GM12892 (cell line): ENCODE measurements at regions not wholly inside any gene's neighbourhood (a gene's known extent, or its start where the extent isn't known, plus 50 kb on each side); places are given as distances from the start of the nearest gene placed in this dataset.
"Not testable (repeated sequence)": the region's sequence is repeated elsewhere in the genome, so short reads cannot be mapped to it uniquely, and the experiment has no call there.

Experiments
- DNase-seq: peaks from one replicate; pipeline ENCODE4 v3.0.0; 2011; ENCODE audit not compliant: insufficient read length
- FAIRE-seq: peaks from 2 replicates; lab custom pipeline; 2011; peaks lifted over from hg19 to GRCh38; lab: Jason Lieb, UNC
- POLR2A ChIP-seq: IDR thresholded peaks from 2 replicates; pipeline ENCODE4 v1.6.1; 2011; ENCODE audit warnings: low read depth, low read length, control low read depth
- POLR2AphosphoS5 ChIP-seq: IDR thresholded peaks from 2 replicates; pipeline ENCODE4 v1.6.1; 2011; ENCODE audit warnings: low read depth, low read length, control low read depth
- TAF1 ChIP-seq: IDR thresholded peaks from 2 replicates; pipeline ENCODE4 v1.6.1; 2011; ENCODE audit warnings: low read depth, mild to moderate bottlenecking, control low read depth, low read length, borderline replicate concordance

DNA sequence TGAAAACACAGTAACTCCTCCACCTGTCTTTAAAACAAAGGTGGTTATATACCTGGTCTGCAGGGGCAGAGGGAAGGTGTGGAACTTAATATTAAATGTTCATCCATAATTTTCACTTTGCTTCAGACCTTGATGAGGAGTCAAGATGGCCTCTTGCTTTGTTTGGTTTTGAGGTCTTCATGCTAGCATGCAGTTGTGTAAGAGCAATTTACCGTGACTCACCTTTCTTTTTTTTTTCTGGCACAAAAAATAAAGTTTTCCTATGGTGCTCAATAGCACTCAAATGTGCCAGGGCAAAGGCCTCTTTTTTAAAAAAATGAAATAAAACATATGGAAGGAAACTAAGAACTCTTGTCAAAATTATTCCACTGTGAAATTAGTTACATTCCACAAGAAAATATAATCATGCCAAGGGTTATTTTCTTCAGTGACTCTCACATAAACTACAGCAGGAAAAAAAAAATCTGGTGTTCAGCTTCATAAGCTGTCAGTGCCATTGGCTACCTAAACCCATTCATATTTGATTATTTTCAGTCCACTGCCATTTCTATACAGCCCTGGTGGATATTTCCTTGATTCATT lies 128.2 kb downstream of the SLC7A11 start:
- FAIRE-seq (no peak), DNase-seq (no peak)
- TF ChIP-seq POLR2AphosphoS5 (no peak), POLR2A (no peak), TAF1 (no peak)

GRCh38 chr4:138112890-138113289 lies 129.3 kb downstream of the SLC7A11 start:
- FAIRE-seq, DNase-seq: not testable (repeated sequence)

DNA sequence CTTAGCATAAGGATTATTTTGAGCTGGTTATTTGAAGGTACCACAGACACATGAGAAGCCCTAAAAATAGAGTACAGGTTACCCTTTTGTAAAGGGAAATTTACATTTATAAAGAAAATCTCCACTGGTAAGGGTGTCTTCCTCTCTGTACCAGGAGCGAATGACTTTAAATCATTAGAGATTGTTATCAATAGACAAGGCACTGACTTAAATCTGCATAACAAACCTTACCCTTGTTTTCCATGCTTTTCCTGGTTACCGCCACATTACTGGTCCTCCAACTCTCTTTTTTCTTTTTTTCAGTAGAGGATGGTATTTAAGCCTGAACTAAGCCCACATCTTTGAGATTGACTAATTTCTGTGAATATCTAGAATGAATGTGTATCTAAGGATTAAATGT lies 129.8 kb downstream of the SLC7A11 start:
- DNase-seq, result no peak
- TF ChIP-seq POLR2AphosphoS5 (no peak), POLR2A (no peak), TAF1 (no peak)
- FAIRE-seq, result no peak

DNA sequence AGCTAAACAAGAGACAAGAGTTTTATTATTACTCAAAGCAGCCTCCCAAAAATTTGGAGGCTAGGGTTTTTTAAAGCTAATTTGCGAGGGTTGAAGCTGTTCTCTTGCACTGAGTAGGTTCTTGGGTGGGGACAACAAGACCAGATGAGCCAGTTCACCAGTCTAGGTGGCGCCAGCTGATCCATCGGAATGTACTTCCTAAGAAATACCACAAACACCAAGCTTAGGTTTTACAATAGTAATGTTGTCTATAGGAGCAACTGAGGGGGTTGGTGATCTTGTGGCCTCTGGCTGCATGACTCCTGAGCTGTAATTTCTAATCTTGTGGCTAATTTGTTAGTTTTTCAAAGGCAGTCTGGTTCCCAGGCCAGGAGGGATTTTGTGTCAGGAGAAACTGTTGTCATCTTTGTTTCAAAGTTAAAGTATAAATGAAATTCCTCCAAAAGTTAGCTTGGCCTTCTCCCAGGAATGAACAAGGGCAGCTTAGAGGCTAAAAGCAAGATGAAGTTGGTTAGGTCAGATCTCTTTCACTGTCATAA lies 130.6 kb downstream of the SLC7A11 start:
- TF ChIP-seq POLR2A (no peak), POLR2AphosphoS5 (no peak), TAF1 (no peak)
- no peak for FAIRE-seq
- DNase-seq, result no peak

GRCh38 chr4:138110815-138111214 lies 131.3 kb downstream of the SLC7A11 start:
- no peak for TF ChIP-seq POLR2AphosphoS5
- no peak for TF ChIP-seq POLR2A
- no peak for TF ChIP-seq TAF1
- no peak for DNase-seq
- FAIRE-seq, result no peak

DNA sequence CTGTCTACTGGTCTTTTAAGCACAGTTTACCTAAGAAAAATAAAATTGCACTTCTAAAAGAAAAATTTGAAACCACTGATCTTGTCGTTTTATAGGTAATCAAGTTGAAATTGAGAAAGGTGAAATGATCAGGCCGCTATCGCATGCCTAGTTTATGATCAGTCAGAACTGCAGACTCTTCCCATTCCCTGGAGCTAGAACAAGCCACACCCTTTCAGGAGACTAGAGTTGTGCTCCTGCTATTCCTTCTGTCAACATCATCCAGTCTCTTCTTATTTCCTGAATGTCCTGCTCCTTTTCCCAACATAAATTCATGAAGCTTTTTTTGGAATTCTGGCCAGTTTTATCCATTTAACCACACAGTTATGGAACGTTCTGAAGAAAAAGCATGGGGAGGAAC lies 135.1 kb downstream of the SLC7A11 start:
- no peak for FAIRE-seq
- TF ChIP-seq POLR2A (no peak), TAF1 (no peak), POLR2AphosphoS5 (no peak)

DNA sequence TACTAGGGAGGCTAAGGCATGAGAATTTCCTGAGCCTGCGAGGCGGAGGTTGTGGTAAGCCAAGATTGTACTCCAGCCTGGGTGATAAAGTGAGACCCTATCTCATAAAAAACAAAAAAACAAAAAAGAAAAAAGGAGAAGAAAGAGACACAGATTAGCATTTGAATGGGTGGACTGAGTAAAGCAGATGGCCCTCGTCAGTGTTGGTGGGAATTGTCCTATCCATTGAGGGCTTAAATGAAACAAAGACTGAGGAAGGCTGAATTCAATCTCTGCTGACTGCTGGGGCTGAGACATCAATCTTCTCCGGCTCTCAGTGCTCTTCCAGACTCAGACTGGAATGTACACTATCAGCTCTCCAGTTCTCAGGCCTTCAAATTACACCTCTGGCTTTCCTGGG lies 136.8 kb downstream of the SLC7A11 start:
- TF ChIP-seq POLR2A, result no peak
- TF ChIP-seq TAF1, result no peak
- no peak for TF ChIP-seq POLR2AphosphoS5
- FAIRE-seq, result no peak

More for the DNA sequence above, 135.1 kb downstream of the SLC7A11 start:
- no peak for DNase-seq

DNA sequence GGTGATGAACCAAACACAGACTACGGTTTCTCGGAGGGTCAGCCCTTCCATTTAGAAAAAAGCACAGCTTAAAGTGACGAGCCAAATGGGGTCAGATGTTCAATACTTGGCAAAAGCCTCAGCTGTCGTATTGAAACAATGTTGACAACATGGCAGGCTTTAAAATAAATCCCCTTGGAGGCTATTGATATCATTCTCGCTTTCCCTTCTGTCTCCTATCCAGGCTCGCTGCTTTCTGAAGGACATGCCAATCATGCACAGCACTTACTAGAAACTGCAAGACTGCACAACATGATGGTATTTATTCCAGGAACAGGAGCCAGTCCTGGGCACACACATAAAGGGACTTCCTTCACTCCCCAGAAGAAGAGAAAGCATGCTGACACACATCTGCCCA lies 137.9 kb downstream of the SLC7A11 start:
- no peak for DNase-seq
- TF ChIP-seq TAF1 (no peak), POLR2AphosphoS5 (no peak), POLR2A (no peak)
- no peak for FAIRE-seq

More for the DNA sequence above, 136.8 kb downstream of the SLC7A11 start:
- no peak for DNase-seq

- no peak for DNase-seq
- no peak for FAIRE-seq
- TF ChIP-seq POLR2AphosphoS5, result no peak
- TF ChIP-seq POLR2A, result no peak
- no peak for TF ChIP-seq TAF1
Observed at GRCh38 chr4:138103597-138104283, 138.4 kb downstream of the SLC7A11 start.

- no peak for TF ChIP-seq TAF1
- TF ChIP-seq POLR2AphosphoS5, result no peak
- TF ChIP-seq POLR2A, result no peak
- DNase-seq (no peak), FAIRE-seq (no peak)
Observed at GRCh38 chr4:138099385-138099784, 142.8 kb downstream of the SLC7A11 start.

GRCh38 chr4:138097912-138098600 lies 144.1 kb downstream of the SLC7A11 start:
- TF ChIP-seq POLR2AphosphoS5 (no peak), TAF1 (no peak), POLR2A (no peak)
- DNase-seq, result no peak
- no peak for FAIRE-seq
